GM20431 (cell line): ENCODE measurements at regions not wholly inside any gene's neighbourhood (a gene's known extent, or its start where the extent isn't known, plus 50 kb on each side); places are given as distances from the start of the nearest gene placed in this dataset.

Experiments used
- in situ Hi-C: fragments of 300-500 bp; cut with MseI, MboI; formaldehyde crosslinking; loops from one replicate; pipeline ENCODE4 v1.15.0; 2020; ENCODE audit warnings: low sequenced_read_pairs; ENCODE audit not compliant: unreplicated experiment

GRCh38 chr6:40733770-40734396, 146.7 kb upstream of the LRFN2 start:
- in situ Hi-C loops: no loop called here

- in situ Hi-C loops: no loop called here
Observed at GRCh38 chr6:40733290-40733689, 146.1 kb upstream of the LRFN2 start.

- in situ Hi-C loops: no loop called here
Observed at GRCh38 chr6:40732878-40733277, 145.7 kb upstream of the LRFN2 start.

GRCh38 chr6:40728643-40729042, 141.5 kb upstream of the LRFN2 start:
- in situ Hi-C loops: no loop called here

GRCh38 chr6:40727271-40727670, 140.1 kb upstream of the LRFN2 start:
- in situ Hi-C loops: no loop called here

GRCh38 chr6:40726853-40727252, 139.7 kb upstream of the LRFN2 start:
- in situ Hi-C loops: no loop called here

- in situ Hi-C loops: no loop called here
Observed at GRCh38 chr6:40725390-40725789, 138.2 kb upstream of the LRFN2 start.

- in situ Hi-C loops: no loop called here
Observed at GRCh38 chr6:40724886-40725285, 137.7 kb upstream of the LRFN2 start.

GRCh38 chr6:40723967-40724366, 136.8 kb upstream of the LRFN2 start:
- in situ Hi-C loops: no loop called here

- in situ Hi-C loops: no loop called here
Observed at GRCh38 chr6:40722553-40723258, 135.5 kb upstream of the LRFN2 start.

GRCh38 chr6:40722091-40722490, 134.9 kb upstream of the LRFN2 start:
- in situ Hi-C loops: no loop called here

GRCh38 chr6:40721271-40721952, 134.2 kb upstream of the LRFN2 start:
- in situ Hi-C loops: no loop called here

GRCh38 chr6:40720375-40720748, 133.2 kb upstream of the LRFN2 start:
- in situ Hi-C loops: no loop called here

GRCh38 chr6:40719671-40720374, 132.7 kb upstream of the LRFN2 start:
- in situ Hi-C loops: no loop called here

- in situ Hi-C loops: no loop called here
Observed at GRCh38 chr6:40718401-40718800, 131.2 kb upstream of the LRFN2 start.

- in situ Hi-C loops: no loop called here
Observed at GRCh38 chr6:40717411-40718057, 130.4 kb upstream of the LRFN2 start.

- in situ Hi-C loops: no loop called here
Observed at GRCh38 chr6:40715570-40716403, 128.6 kb upstream of the LRFN2 start.

GRCh38 chr6:40714576-40715564, 127.7 kb upstream of the LRFN2 start:
- in situ Hi-C loops: no loop called here
